ENCODE measurements at regions not wholly inside any gene's neighbourhood (a gene's known extent, or its start where the extent isn't known, plus 50 kb on each side); places are given as distances from the start of the nearest gene placed in this dataset.

DNA sequence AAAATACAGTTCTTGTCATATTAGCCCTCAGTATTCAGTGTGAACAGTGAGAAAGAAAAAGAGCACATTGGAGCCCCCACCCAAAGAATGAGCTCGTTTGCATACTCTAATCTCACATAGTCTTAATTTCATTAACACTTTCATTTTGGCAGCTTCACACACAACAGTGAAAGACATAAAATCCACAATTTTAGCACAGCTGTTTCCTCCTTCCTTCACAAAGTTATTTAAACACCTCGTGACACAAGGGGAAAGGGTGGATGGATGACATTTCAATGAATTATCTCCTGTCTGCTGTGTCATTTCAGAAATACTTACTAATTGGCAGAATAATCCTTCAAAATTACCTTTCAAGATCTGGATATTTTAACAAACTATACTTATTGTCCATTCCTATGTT is 299.3 kb downstream of the KCNJ2 start:
- TF ChIP-seq, protein P1, sequence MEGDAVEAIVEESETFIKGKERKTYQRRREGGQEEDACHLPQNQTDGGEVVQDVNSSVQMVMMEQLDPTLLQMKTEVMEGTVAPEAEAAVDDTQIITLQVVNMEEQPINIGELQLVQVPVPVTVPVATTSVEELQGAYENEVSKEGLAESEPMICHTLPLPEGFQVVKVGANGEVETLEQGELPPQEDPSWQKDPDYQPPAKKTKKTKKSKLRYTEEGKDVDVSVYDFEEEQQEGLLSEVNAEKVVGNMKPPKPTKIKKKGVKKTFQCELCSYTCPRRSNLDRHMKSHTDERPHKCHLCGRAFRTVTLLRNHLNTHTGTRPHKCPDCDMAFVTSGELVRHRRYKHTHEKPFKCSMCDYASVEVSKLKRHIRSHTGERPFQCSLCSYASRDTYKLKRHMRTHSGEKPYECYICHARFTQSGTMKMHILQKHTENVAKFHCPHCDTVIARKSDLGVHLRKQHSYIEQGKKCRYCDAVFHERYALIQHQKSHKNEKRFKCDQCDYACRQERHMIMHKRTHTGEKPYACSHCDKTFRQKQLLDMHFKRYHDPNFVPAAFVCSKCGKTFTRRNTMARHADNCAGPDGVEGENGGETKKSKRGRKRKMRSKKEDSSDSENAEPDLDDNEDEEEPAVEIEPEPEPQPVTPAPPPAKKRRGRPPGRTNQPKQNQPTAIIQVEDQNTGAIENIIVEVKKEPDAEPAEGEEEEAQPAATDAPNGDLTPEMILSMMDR (IDR thresholded peaks at IDR 0.05; ENCODE audit: insufficient read depth, low read length, poor library complexity, severe bottlenecking), result no peak
- Histone ChIP-seq H3K4me3 (replicated peaks; ENCODE audit: low read depth, low read length) (no peak overlapping the region), H3K36me3 (ENCODE audit: control insufficient read depth, insufficient read depth, low read length) (no peaks in the 10 kb centered on the region), H3K27me3 (replicated peaks; ENCODE audit: control insufficient read depth, insufficient read depth, low read length) (no peaks in the 10 kb centered on the region)
- no peak for DNase-seq (ENCODE audit: extremely low read depth, insufficient read length)

DNA sequence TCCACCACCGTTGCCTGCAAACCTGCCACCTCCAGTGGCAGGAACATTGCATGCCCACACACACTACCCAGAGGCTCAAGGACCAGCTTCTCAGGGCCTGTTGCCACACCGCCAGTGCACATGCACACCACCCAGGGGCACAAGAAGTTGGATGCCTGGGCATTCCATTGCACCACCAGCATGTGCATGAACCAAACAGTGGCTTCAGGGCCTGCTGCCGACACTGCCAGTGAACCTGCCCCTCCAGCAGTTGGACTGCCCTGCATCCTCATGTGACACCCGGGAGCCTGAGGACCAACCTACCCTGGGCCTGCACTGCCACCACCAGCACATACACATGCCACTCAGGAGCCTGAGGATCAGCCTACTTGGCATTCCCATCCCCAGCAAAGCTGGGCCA is 303.7 kb downstream of the KCNJ2 start:
- Histone ChIP-seq H3K27me3 (replicated peaks; ENCODE audit: control insufficient read depth, insufficient read depth, low read length) (no peaks in the 10 kb centered on the region), H3K36me3 (ENCODE audit: control insufficient read depth, insufficient read depth, low read length) (no peaks in the 10 kb centered on the region), H3K4me3 (replicated peaks; ENCODE audit: low read depth, low read length) (no peak overlapping the region)
- no peak for DNase-seq (ENCODE audit: extremely low read depth, insufficient read length)
- TF ChIP-seq, protein P1 (IDR thresholded peaks at IDR 0.05; ENCODE audit: insufficient read depth, low read length, poor library complexity, severe bottlenecking), result no peak

DNA sequence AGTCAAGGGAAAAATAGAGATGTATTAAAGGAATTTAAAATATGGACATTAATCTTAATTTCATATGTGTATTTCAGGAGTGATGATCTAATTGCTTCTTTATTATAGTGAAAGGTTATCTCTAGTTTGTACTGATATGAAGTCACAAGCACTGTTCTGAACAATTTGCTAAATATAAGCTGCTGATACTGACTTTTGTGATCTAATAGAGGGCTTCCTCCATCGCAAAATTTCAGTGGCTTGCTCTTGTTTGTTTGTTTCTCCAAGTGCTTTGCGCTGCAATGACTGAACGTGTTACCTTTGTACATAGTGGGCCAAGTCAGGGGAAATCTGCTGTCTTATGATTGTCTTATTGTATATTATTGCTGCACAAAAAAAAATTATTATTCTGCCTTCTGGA is 307.0 kb downstream of the KCNJ2 start:
- TF ChIP-seq, protein P1 (IDR thresholded peaks at IDR 0.05; ENCODE audit: insufficient read depth, low read length, poor library complexity, severe bottlenecking), result no peak
- no peaks in the 10 kb centered on the region for H3K36me3 ChIP-seq (ENCODE audit: control insufficient read depth, insufficient read depth, low read length)
- H3K27me3 ChIP-seq (replicated peaks; ENCODE audit: control insufficient read depth, insufficient read depth, low read length), result no peaks in the 10 kb centered on the region
- no peak overlapping the region for H3K4me3 ChIP-seq (replicated peaks; ENCODE audit: low read depth, low read length)
- DNase-seq (ENCODE audit: extremely low read depth, insufficient read length), result no peak

GRCh38 chr17:70478902-70479301 is 309.6 kb downstream of the KCNJ2 start:
- DNase-seq (ENCODE audit: extremely low read depth, insufficient read length), result no peak
- no peaks in the 10 kb centered on the region for H3K27me3 ChIP-seq (replicated peaks; ENCODE audit: control insufficient read depth, insufficient read depth, low read length)
- H3K36me3 ChIP-seq (ENCODE audit: control insufficient read depth, insufficient read depth, low read length), result no peaks in the 10 kb centered on the region
- no peak overlapping the region for H3K4me3 ChIP-seq (replicated peaks; ENCODE audit: low read depth, low read length)
- TF ChIP-seq, protein P1 (IDR thresholded peaks at IDR 0.05; ENCODE audit: insufficient read depth, low read length, poor library complexity, severe bottlenecking), result no peak

DNA sequence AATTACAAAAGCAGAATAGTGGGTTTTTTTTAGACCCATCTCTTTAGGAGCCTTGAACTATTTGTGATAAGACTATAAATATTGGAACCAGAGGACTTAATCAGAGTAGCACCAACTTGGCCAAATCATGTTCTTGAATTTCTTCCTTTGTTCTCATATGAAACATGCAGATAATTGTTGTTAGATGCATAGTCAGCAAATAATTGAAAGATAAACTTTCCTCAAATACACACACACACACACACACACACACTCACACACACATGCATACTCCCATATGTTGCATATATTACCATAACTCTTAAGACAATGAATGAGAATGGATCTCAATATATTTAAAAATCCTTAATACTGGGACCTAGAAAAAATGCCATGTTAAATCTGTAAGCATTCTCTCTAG is 310.4 kb downstream of the KCNJ2 start:
- DNase-seq (ENCODE audit: extremely low read depth, insufficient read length), result no peak
- TF ChIP-seq, protein P1 (IDR thresholded peaks at IDR 0.05; ENCODE audit: insufficient read depth, low read length, poor library complexity, severe bottlenecking), result no peak
- Histone ChIP-seq H3K27me3 (replicated peaks; ENCODE audit: control insufficient read depth, insufficient read depth, low read length) (no peaks in the 10 kb centered on the region), H3K4me3 (replicated peaks; ENCODE audit: low read depth, low read length) (no peak overlapping the region), H3K36me3 (ENCODE audit: control insufficient read depth, insufficient read depth, low read length) (no peaks in the 10 kb centered on the region)

- TF ChIP-seq, protein P1 (IDR thresholded peaks at IDR 0.05; ENCODE audit: insufficient read depth, low read length, poor library complexity, severe bottlenecking), result no peak
- peak; percentile 8 for DNase-seq (ENCODE audit: extremely low read depth, insufficient read length)
- H3K4me3 ChIP-seq (replicated peaks; ENCODE audit: low read depth, low read length), result no peak overlapping the region
Observed at GRCh38 chr17:70483624-70484023, 314.3 kb downstream of the KCNJ2 start.

More at GRCh38 chr17:70483624-70484023, 314.3 kb downstream of the KCNJ2 start:
- H3K36me3 ChIP-seq (ENCODE audit: control insufficient read depth, insufficient read depth, low read length), result no peaks in the 10 kb centered on the region
- H3K27me3 ChIP-seq (replicated peaks; ENCODE audit: control insufficient read depth, insufficient read depth, low read length), result no peaks in the 10 kb centered on the region

All from GM06990 (cell line).